Spleen (tissue), 11 donors: ENCODE measurements at regions not wholly inside any gene's neighbourhood (a gene's known extent, or its start where the extent isn't known, plus 50 kb on each side); places are given as distances from the start of the nearest gene placed in this dataset.

ENCODE experiments used
- DNase-seq: peaks from one replicate; pipeline ENCODE4 v3.0.0-alpha.2; 2020
- H3K27ac ChIP-seq, 8 donors: fragments of 200-600 bp; sonication (generic) in 7 of 8; 1 replicate in 4 of 8; 2 replicates in 4 of 8; pipeline versions ENCODE4 v1.5.0 to v1.8.0; 2016 to 2021; ENCODE audit warnings: inconsistent platforms in 4 of 8, mild to moderate bottlenecking in 4 of 8, moderate library complexity in 1 of 8
- H3K27me3 ChIP-seq, 7 donors: fragments of 200-600 bp; sonication (generic) in 6 of 7; replicated peaks in 1 of 7; 1 replicate in 4 of 7; 2 replicates in 3 of 7; pipeline versions ENCODE4 v1.5.0 to v1.8.0; 2016 to 2021; ENCODE audit warnings: inconsistent platforms in 3 of 7, mild to moderate bottlenecking in 1 of 7
- H3K36me3 ChIP-seq, 6 donors: fragments of 200-600 bp; sonication (generic) in 5 of 6; 1 replicate in 4 of 6; 2 replicates in 2 of 6; pipeline versions ENCODE4 v1.5.0 to v1.8.0; 2016 to 2021; ENCODE audit warnings: inconsistent platforms in 2 of 6
- H3K4me1 ChIP-seq, 6 donors: fragments of 200-600 bp; sonication (generic) in 5 of 6; 1 replicate in 3 of 6; 2 replicates in 3 of 6; pipeline versions ENCODE4 v1.5.0 to v1.8.0; 2016 to 2021; ENCODE audit warnings: inconsistent platforms in 3 of 6
- H3K4me3 ChIP-seq, 8 donors: fragments of 200-600 bp; sonication (generic) in 7 of 8; 1 replicate in 4 of 8; 2 replicates in 4 of 8; pipeline versions ENCODE4 v1.5.0 to v1.8.0; 2016 to 2021; ENCODE audit warnings: inconsistent platforms in 4 of 8, mild to moderate bottlenecking in 4 of 8, moderate library complexity in 2 of 8
- H3K9me3 ChIP-seq, 8 donors: fragments of 200-600 bp; sonication (generic) in 7 of 8; 1 replicate in 4 of 8; 2 replicates in 4 of 8; pipeline versions ENCODE4 v1.5.0 to v1.8.0; 2016 to 2021; ENCODE audit warnings: inconsistent platforms in 4 of 8
- POLR2A ChIP-seq, 3 donors: fragments of 450-650 bp; IDR thresholded peaks; one replicate each; pipeline ENCODE4 v1.5.1; 2017; ENCODE audit warnings: antibody characterized with exemption in 3 of 3, mild to moderate bottlenecking in 1 of 3
- POLR2AphosphoS5 ChIP-seq, 3 donors: sonication (generic); formaldehyde crosslinking; IDR thresholded peaks; one replicate each; pipeline ENCODE4 v1.5.1; 2017; ENCODE audit warnings: antibody characterized with exemption in 3 of 3
- WGBS, 5 donors: extraction: QIAGEN DNeasy Blood & Tissue Kit in 3 of 5; methylation state at CpG; one replicate each; pipeline versions ENCODE4 v1.1.5 to v1.1.7; 2013 to 2018; 5-methylcytosine and 5-hydroxymethylcytosine counted together
- intact Hi-C: fragments of 100-400 bp; cut with DNase I; formaldehyde crosslinking; loops from one replicate; pipeline ENCODE4 v1.15.0; 2023; ENCODE audit warnings: low total_unique reads
- TF ChIP-seq, protein P1 (sequence below), 11 experiments: fragments of 200-600 bp in 7 of 11; fragments of 450-650 bp in 4 of 11; sonication (generic) in 4 of 11; IDR thresholded peaks in 8 of 11; conservative IDR thresholded peaks in 3 of 11; 1 replicate in 7 of 11; 2 replicates in 4 of 11; pipeline versions ENCODE4 v1.4.0 to v1.8.0; 2016 to 2021; ENCODE audit warnings: antibody characterized with exemption in 11 of 11, inconsistent platforms in 4 of 11, mild to moderate bottlenecking in 1 of 11
- donor health status: healthy with polysubstance abuse.
- donor health status: DM: no; HTN: no; CAD: no; lungs with moderate emphysema.
- donor health status: DM: no; HTN: no; CAD: no.
- donor health status: Bipolar disorder and iron deficiency.
- donor health status: healthy.
- donor health status: DM: no; HTN: no; CAD: no.
- donor health status: DM: yes; HTN: yes; CAD: no.

DNA sequence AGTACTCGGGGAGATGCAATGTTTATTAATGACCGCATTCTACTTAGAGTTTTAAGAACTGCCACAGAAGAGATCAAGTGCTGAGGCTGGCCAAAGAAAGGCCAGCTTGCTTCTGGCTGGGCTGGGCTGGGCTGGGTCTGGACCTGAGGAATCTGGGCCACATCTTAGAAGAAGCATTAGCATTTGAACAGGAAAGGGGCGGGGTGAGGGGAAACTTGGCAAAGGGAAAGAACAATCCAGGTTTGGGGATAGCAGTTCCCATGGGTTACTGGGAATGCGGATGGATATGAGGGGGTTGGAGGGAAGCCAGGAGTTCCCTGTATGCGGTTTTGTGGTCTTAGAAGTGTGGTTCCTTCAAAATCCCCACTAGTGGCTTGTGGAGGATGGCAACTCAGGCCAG is 83.3 kb downstream of the CLDN34 start:
- intact Hi-C loops = no loop called here
- H3K27me3 ChIP-seq = no peaks in the 10 kb centered on the region
- TF ChIP-seq, protein P1, sequence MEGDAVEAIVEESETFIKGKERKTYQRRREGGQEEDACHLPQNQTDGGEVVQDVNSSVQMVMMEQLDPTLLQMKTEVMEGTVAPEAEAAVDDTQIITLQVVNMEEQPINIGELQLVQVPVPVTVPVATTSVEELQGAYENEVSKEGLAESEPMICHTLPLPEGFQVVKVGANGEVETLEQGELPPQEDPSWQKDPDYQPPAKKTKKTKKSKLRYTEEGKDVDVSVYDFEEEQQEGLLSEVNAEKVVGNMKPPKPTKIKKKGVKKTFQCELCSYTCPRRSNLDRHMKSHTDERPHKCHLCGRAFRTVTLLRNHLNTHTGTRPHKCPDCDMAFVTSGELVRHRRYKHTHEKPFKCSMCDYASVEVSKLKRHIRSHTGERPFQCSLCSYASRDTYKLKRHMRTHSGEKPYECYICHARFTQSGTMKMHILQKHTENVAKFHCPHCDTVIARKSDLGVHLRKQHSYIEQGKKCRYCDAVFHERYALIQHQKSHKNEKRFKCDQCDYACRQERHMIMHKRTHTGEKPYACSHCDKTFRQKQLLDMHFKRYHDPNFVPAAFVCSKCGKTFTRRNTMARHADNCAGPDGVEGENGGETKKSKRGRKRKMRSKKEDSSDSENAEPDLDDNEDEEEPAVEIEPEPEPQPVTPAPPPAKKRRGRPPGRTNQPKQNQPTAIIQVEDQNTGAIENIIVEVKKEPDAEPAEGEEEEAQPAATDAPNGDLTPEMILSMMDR (IDR thresholded peaks at IDR 0.05 in 8 of 11, conservative IDR thresholded peaks at IDR 0.05 in 3 of 11) = no peak
- TF ChIP-seq POLR2AphosphoS5 (IDR thresholded peaks at IDR 0.05) (no peak), POLR2A (IDR thresholded peaks at IDR 0.05) (no peak)
- no peak for DNase-seq
- H3K9me3 ChIP-seq = peaks cover 0 to 7% (median 0%) of the 10 kb centered on the region in 8 donors
- H3K27ac ChIP-seq = no peak overlapping the region
- peaks cover 0 to 4% (median 0%) of the 10 kb centered on the region in 6 donors for H3K36me3 ChIP-seq
- WGBS, 5 donors = 59 to 88% (median 84%) methylated on average over 5 of the region's 5 CpGs
- peaks cover 0 to 13% (median 1%) of the 10 kb centered on the region in 6 donors for H3K4me1 ChIP-seq
- no peak overlapping the region for H3K4me3 ChIP-seq

DNA sequence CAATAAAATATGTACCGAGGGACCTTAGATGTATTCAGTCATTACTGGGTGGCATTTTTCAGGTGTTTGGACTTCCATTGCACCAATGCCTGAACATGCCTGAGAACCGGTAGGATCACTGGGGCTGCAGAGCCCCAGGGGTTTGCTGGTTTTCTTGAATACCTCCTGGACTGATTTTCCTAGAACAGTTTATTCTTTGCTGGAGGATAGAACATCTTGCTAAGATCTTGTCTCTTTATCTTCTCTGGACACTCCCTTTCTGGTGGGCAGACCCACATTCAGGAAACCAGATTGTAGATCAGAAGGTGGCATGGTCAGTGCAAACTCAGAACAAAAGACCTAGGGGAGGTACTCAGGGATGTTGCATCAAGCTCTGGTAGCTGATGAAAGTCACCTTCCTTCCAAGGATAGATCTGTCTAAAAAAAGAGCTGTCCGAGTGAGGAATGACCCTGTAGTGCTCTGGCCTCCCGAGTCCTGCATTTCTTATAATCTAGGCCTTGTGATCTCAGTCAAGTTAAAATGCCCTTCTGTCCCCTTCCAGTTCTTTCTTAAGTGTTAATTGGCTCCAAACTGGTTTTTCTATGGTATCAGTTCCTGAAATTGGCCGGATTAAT is 84.8 kb downstream of the CLDN34 start:
- WGBS, 5 donors = 76 to 87% (median 82%) methylated on average over 5 of the region's 5 CpGs
- no peaks in the 10 kb centered on the region for H3K27me3 ChIP-seq
- no peak for TF ChIP-seq POLR2A (IDR thresholded peaks at IDR 0.05)
- TF ChIP-seq, protein P1 (IDR thresholded peaks at IDR 0.05 in 8 of 11, conservative IDR thresholded peaks at IDR 0.05 in 3 of 11) = no peak
- no peak for TF ChIP-seq POLR2AphosphoS5 (IDR thresholded peaks at IDR 0.05)
- H3K4me3 ChIP-seq = no peak overlapping the region
- H3K27ac ChIP-seq = no peak overlapping the region
- H3K36me3 ChIP-seq = peaks cover 0 to 4% (median 0%) of the 10 kb centered on the region in 6 donors
- peaks cover 0 to 7% (median 0%) of the 10 kb centered on the region in 8 donors for H3K9me3 ChIP-seq
- H3K4me1 ChIP-seq = peaks cover 0 to 13% (median 1%) of the 10 kb centered on the region in 6 donors
- no peak for DNase-seq
- intact Hi-C loops = no loop called here

DNA sequence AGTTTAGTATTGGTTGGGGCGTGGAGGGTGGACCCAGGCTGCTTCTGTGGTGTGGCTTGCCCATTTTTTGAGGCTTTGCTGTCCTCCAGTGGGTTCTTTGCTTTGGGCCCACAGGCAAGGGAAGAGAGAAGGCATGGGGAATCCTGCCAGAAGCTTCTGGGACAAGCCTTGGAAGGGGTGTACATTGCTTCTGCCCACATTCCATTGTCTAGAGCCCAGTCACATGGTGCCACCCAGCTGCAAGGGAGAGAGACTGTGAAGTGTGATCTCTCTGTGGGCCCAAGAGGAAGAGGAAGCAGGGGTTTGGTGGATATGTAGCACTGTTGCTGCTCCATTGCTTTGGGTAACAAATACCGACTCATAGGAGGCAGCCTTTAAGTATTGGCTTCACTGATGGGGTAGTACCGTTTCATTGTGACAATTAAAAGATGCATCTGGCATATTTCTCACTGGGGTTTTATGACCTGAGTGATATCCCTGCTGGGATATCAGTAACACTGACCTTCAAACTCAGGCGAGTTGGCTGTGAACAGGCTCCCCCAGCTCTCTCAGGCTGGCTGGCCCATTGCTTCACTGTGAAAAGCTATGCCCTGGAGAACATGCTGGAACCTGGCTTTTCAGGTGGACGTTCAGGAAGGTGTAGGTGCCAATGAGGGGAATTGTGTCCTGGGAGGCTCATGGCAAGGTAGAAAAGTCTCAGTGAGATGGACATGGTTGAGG is 85.9 kb downstream of the CLDN34 start:
- TF ChIP-seq POLR2A (IDR thresholded peaks at IDR 0.05) (no peak), POLR2AphosphoS5 (IDR thresholded peaks at IDR 0.05) (no peak)
- TF ChIP-seq, protein P1 (IDR thresholded peaks at IDR 0.05 in 8 of 11, conservative IDR thresholded peaks at IDR 0.05 in 3 of 11) = no peak
- Histone ChIP-seq H3K27me3 (no peaks in the 10 kb centered on the region), H3K27ac (no peak overlapping the region), H3K9me3 (peaks cover 0 to 7% (median 0%) of the 10 kb centered on the region in 8 donors), H3K4me1 (peaks cover 0 to 13% (median under 1%) of the 10 kb centered on the region in 6 donors), H3K36me3 (peaks cover 0 to 4% (median 0%) of the 10 kb centered on the region in 6 donors), H3K4me3 (no peak overlapping the region)
- no peak for DNase-seq
- intact Hi-C loops = no loop called here
- WGBS, 5 donors = 68 to 92% (median 70%) methylated on average over 2 to 5 of the region's 5 CpGs

DNA sequence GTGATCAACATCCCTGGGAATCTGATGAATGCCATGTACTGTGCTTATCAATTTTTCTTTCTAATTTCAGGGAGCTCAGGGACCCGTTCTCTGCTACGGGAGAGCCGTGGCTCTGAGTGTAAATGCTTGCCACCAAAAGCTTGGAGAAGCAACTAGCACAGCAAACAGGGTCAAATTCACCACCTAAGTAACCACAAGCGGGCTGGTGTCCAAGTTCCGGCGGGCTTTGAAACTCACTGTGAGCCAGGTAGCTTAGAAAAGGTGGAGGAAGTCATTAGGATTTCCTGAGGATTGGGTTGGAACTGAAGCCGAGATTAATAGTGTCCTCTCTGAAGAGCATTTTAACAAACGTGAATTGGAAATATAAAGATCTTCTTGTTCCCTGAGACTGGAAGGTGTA is 87.2 kb downstream of the CLDN34 start:
- H3K27ac ChIP-seq = no peak overlapping the region
- H3K4me1 ChIP-seq = peaks cover 0 to 13% (median 0%) of the 10 kb centered on the region in 6 donors
- no peak for DNase-seq
- H3K9me3 ChIP-seq = peaks cover 0 to 7% (median 0%) of the 10 kb centered on the region in 8 donors
- H3K4me3 ChIP-seq = no peak overlapping the region
- no peaks in the 10 kb centered on the region for H3K27me3 ChIP-seq
- intact Hi-C loops = no loop called here
- TF ChIP-seq, protein P1 (IDR thresholded peaks at IDR 0.05 in 8 of 11, conservative IDR thresholded peaks at IDR 0.05 in 3 of 11) = no peak
- TF ChIP-seq POLR2AphosphoS5 (IDR thresholded peaks at IDR 0.05) (no peak), POLR2A (IDR thresholded peaks at IDR 0.05) (no peak)
- H3K36me3 ChIP-seq = peaks cover 0 to 4% (median 0%) of the 10 kb centered on the region in 6 donors
- WGBS, 5 donors = 74 to 96% (median 86%) methylated on average over 4 to 8 of the region's 8 CpGs
